Cardiac fibroblast (primary cell): ENCODE measurements at regions not wholly inside any gene's neighbourhood (a gene's known extent, or its start where the extent isn't known, plus 50 kb on each side); places are given as distances from the start of the nearest gene placed in this dataset.

Experiments
- DNase-seq, 2 donors: peaks; one replicate each; pipeline versions ENCODE4 v3.0.0 to v3.0.0-alpha.2; 2010; ENCODE audit warnings: low read depth in 2 of 2
- H3K4me3 ChIP-seq, 2 donors: replicated peaks in 1 of 2; 1 replicate in 1 of 2; 2 replicates in 1 of 2; pipeline ENCODE4 v1.5.1; 2011; ENCODE audit warnings: low read depth in 2 of 2, low read length in 2 of 2, mild to moderate bottlenecking in 2 of 2, moderate library complexity in 1 of 2
- CTCF ChIP-seq: IDR thresholded peaks from one replicate; pipeline ENCODE4 v1.5.1; 2011; ENCODE audit warnings: low read depth, mild to moderate bottlenecking, low read length, inconsistent platforms

- DNase-seq, result peak in 1 of 2 donors; percentile 21
- H3K4me3 ChIP-seq, result no peak overlapping the region
- TF ChIP-seq CTCF, result no peak
Measured at GRCh38 chr19:5253406-5254110, 87.1 kb downstream of the PTPRS start.

- DNase-seq, result no peak
- TF ChIP-seq CTCF, result no peak
- no peak overlapping the region for H3K4me3 ChIP-seq
Measured at GRCh38 chr19:5251096-5252065, 89.2 kb downstream of the PTPRS start.

DNA sequence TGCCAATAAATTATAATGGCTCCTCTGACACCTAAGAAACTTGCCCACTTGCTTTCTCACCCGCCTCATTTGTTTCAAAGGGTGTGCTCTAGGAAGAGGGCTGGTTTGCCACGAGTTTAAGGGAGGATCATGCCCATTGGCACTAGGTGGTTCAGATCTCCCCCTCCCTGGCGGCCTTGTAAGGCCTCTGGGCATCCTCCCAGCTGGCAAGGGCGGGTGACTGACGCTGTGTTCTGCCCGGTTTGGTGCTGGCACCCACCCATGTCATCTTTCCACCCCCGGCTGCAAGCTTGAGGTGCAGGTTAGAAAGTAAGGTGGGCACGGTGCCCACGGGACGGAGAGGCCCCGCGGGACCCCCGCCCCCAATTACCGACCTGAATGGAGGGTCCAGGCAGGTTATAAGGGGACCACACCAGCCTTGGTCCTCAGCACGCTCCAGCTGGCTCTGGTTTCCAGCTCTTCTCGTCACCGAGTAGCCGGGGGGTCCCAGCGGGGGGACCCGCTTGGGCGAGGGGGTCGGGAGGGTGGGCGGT, 90.4 kb downstream of the PTPRS start:
- DNase-seq, result no peak
- no peak for TF ChIP-seq CTCF
- no peak overlapping the region for H3K4me3 ChIP-seq

DNA sequence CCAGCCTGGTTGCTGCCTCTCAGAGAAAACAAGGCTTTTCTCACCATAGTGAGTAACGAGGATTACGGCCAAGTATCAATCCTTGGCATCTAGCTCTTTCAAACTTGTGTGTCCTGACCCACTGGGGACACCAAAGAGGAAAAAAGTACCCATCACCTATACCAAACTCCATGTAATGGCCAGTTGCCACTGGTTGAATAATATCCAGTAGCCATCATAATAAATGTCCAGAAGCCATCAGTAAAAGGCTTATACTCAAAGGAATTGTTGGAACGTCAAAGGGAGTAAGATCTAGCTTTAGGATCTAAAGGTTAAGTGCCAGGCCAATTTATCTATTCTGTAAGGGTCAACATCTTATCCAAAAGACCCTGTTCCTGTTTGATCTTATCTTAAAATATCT, 91.1 kb downstream of the PTPRS start:
- TF ChIP-seq CTCF, result no peak

GRCh38 chr19:5247957-5248705, 92.5 kb downstream of the PTPRS start:
- TF ChIP-seq CTCF, result no peak
- no peak overlapping the region for H3K4me3 ChIP-seq
- DNase-seq, result no peak

More for the DNA sequence above, 91.1 kb downstream of the PTPRS start:
- no peak overlapping the region for H3K4me3 ChIP-seq
- no peak for DNase-seq

DNA sequence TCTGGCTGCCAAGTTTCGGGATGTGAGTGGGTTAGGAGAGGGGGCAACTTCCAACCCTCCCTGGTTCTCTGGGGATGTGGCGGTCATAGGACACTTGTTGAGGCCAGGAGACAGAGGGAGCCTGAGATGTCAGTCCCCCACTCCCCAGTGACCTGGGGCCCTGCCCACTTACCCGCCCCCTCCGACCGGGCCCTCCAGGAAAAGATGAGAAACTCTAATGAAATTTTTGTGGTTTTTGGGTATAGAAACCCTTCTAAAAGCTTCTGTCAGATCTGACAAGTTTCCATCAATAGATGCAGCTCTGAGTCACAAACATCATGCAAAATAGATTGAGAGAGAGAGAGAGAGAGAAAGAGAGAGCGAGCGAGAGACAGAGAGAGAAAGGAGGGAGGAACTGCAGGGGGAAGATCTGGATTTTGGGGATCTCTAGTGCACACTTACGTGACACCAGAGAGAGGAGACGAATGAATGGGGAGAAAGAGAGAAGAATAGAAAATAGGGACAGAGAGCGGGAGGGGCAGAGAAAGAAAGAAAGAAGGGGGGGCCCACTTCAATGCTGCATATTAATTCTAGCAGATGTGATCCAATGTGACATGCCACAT, 94.0 kb downstream of the PTPRS start:
- no peak for DNase-seq
- H3K4me3 ChIP-seq, result no peak overlapping the region
- no peak for TF ChIP-seq CTCF
